GM23338 (cell line): ENCODE measurements at regions not wholly inside any gene's neighbourhood (a gene's known extent, or its start where the extent isn't known, plus 50 kb on each side); places are given as distances from the start of the nearest gene placed in this dataset.

ENCODE experiments used
- CREB1 ChIP-seq: fragments of 250-450 bp; sonication (Bioruptor Pico); IDR thresholded peaks from 2 replicates; pipeline ENCODE4 v1.5.0; 2020; ENCODE audit warnings: low read depth, mild to moderate bottlenecking, moderate library complexity
- CTCF ChIP-seq, 2 experiments: fragments of 200-600 bp in 1 of 2; sonication (generic) in 1 of 2; conservative IDR thresholded peaks; 2 replicates each; pipeline versions ENCODE4 v1.5.1 to v1.6.1; 2016 to 2017; ENCODE audit warnings: antibody characterized with exemption in 2 of 2, low read depth in 2 of 2, mild to moderate bottlenecking in 2 of 2, moderate library complexity in 1 of 2
- ETS1 ChIP-seq: IDR thresholded peaks from 2 replicates; pipeline ENCODE4 v1.6.1; 2016; ENCODE audit warnings: antibody characterized with exemption
- EZH2phosphoT487 ChIP-seq: fragments of 200-600 bp; sonication (generic); IDR thresholded peaks from one replicate; pipeline ENCODE4 v1.8.1; 2018; ENCODE audit warnings: antibody characterized with exemption; ENCODE audit not compliant: unreplicated experiment
- NANOG ChIP-seq: IDR thresholded peaks from 2 replicates; pipeline ENCODE4 v1.6.1; 2016; ENCODE audit warnings: antibody characterized with exemption, borderline replicate concordance
- STAT1 ChIP-seq: IDR thresholded peaks from one replicate; pipeline ENCODE4 v1.6.1; 2016; ENCODE audit warnings: antibody characterized with exemption; ENCODE audit not compliant: unreplicated experiment
- ZNF114 ChIP-seq: fragments of 250-450 bp; sonication (Bioruptor Pico); IDR thresholded peaks from 2 replicates; pipeline ENCODE4 v1.5.0; 2020; ENCODE audit warnings: mild to moderate bottlenecking, moderate library complexity
- ZNF462 ChIP-seq: fragments of 250-450 bp; sonication (Bioruptor Pico); IDR thresholded peaks from 2 replicates; pipeline ENCODE4 v1.5.0; 2020; ENCODE audit warnings: mild to moderate bottlenecking, moderate library complexity

- TF ChIP-seq ZNF462 (CRISPR knock-in tag) (no peak), ETS1 (no peak), CREB1 (CRISPR knock-in tag) (no peak), STAT1 (no peak), ZNF114 (CRISPR knock-in tag) (no peak), EZH2phosphoT487 (no peak), NANOG (no peak), CTCF (conservative IDR thresholded peaks at IDR 0.05; ENCODE audit: low read depth in 2 of 2) (no peak)
Measured at GRCh38 chr20:21920211-21920610, 214.7 kb downstream of the PAX1 start (continued).
